GM12878 (cell line): ENCODE measurements at regions not wholly inside any gene's neighbourhood (a gene's known extent, or its start where the extent isn't known, plus 50 kb on each side); places are given as distances from the start of the nearest gene placed in this dataset.

Experiments
- ATAC-seq: fragments of 200-7000 bp; cut with Tn5 transposase; 3 replicates; pipeline ENCODE4 v1.9.1; 2020; ENCODE audit warnings: mild to moderate bottlenecking, moderate library complexity
- BruUV-seq: library from RNA; stranded (reverse); fragments of 400-500 nt; replicated peaks from 2 replicates; lab custom pipeline; 2021; lab: Mats Ljungman, UMichigan
- CTCF ChIA-PET: fragments of 300-600 bp; sonication (Branson Sonifier 250); formaldehyde crosslinking; extraction: SDS; loops from one replicate; lab custom pipeline; 2021; ENCODE audit warnings: inconsistent platforms; lab: Yijun Ruan, JAX
- POLR2A ChIA-PET: fragments of 350-600 bp; formaldehyde crosslinking; extraction: SDS; loops from one replicate; lab custom pipeline; 2021; ENCODE audit warnings: inconsistent platforms; lab: Charles Lee
- RAD21 ChIA-PET: fragments of 300-600 bp; sonication (Branson Sonifier 250); formaldehyde crosslinking; loops from one replicate; lab custom pipeline; 2023; ENCODE audit warnings: antibody characterized with exemption; ENCODE audit not compliant: unreplicated experiment; lab: Charles Lee
- SMC1A ChIA-PET: fragments of 300-600 bp; sonication (Branson Sonifier 250); formaldehyde crosslinking; loops from one replicate; lab custom pipeline; 2023; ENCODE audit not compliant: unreplicated experiment, uncharacterized antibody; lab: Charles Lee
- DNase-seq: peaks from one replicate; pipeline ENCODE4 v3.0.0-alpha.2; 2011; ENCODE audit warnings: low read depth, low spot score
- FAIRE-seq: peaks from 3 replicates; lab custom pipeline; 2011; peaks lifted over from hg19 to GRCh38; lab: Jason Lieb, UNC
- H2AFZ ChIP-seq: 2 replicates; pipeline ENCODE4 v1.6.0; 2011; ENCODE audit warnings: low read depth, low read length, control low read depth; ENCODE audit not compliant: control insufficient read depth
- H3K27ac ChIP-seq: 2 replicates; pipeline ENCODE4 v1.5.1; 2011; ENCODE audit warnings: control low read depth; ENCODE audit not compliant: control insufficient read depth, insufficient read depth
- H3K27me3 ChIP-seq, 2 experiments: replicated peaks in 1 of 2; 2 replicates each; pipeline versions ENCODE4 v1.6.0 to v1.6.1; 2011; ENCODE audit warnings: low read length in 1 of 2; ENCODE audit not compliant: control insufficient read depth in 2 of 2, insufficient read depth in 2 of 2
- H3K36me3 ChIP-seq, 2 experiments: 2 replicates each; pipeline ENCODE4 v1.5.1; 2011; ENCODE audit warnings: low read length in 1 of 2; ENCODE audit not compliant: control insufficient read depth in 2 of 2, insufficient read depth in 2 of 2
- H3K4me1 ChIP-seq: 2 replicates; pipeline ENCODE4 v1.6.1; 2011; ENCODE audit warnings: mild to moderate bottlenecking, low read length, moderate library complexity, mixed read lengths; ENCODE audit not compliant: control insufficient read depth, insufficient read depth
- H3K4me2 ChIP-seq: 2 replicates; pipeline ENCODE4 v1.6.0; 2011; ENCODE audit warnings: control low read depth; ENCODE audit not compliant: control insufficient read depth, insufficient read depth
- H3K4me3 ChIP-seq: fragments of 200-600 bp; sonication (generic); 2 replicates; pipeline ENCODE4 v1.5.1; 2016
- H3K79me2 ChIP-seq: 2 replicates; pipeline ENCODE4 v1.6.0; 2011; ENCODE audit warnings: low read length; ENCODE audit not compliant: control insufficient read depth, insufficient read depth
- H3K9ac ChIP-seq: 2 replicates; pipeline ENCODE4 v1.8.0; 2011; ENCODE audit warnings: low read length, control low read depth, mixed read lengths; ENCODE audit not compliant: control insufficient read depth, insufficient read depth
- H3K9me3 ChIP-seq: replicated peaks from 3 replicates; pipeline ENCODE4 v1.5.1; 2011; ENCODE audit warnings: mild to moderate bottlenecking, low read length; ENCODE audit not compliant: control insufficient read depth, insufficient read depth
- H4K20me1 ChIP-seq: 2 replicates; pipeline ENCODE4 v1.6.0; 2011; ENCODE audit not compliant: control insufficient read depth, insufficient read depth
- ATF3 ChIP-seq: IDR thresholded peaks from 2 replicates; pipeline ENCODE4 v1.6.1; 2011; ENCODE audit warnings: low read depth, mild to moderate bottlenecking, low read length, moderate library complexity, borderline replicate concordance; ENCODE audit errors: extremely low read depth
- ESRRA ChIP-seq: IDR thresholded peaks from 2 replicates; pipeline ENCODE4 v1.6.1; 2012; ENCODE audit warnings: mild to moderate bottlenecking, low read length, improper control_type of control experiment
- HDGF ChIP-seq: fragments of 450-650 bp; IDR thresholded peaks from 2 replicates; pipeline ENCODE4 v1.6.1; 2016; ENCODE audit warnings: antibody characterized with exemption
- IKZF1 ChIP-seq: fragments of 450-650 bp; conservative IDR thresholded peaks from 2 replicates; pipeline ENCODE4 v1.6.1; 2017; ENCODE audit warnings: antibody characterized with exemption, mild to moderate bottlenecking
- IKZF2 ChIP-seq, 2 experiments: fragments of 450-650 bp; IDR thresholded peaks; 2 replicates each; pipeline ENCODE4 v1.6.1; 2017; ENCODE audit warnings: mild to moderate bottlenecking in 2 of 2, moderate library complexity in 2 of 2
- JUND ChIP-seq: IDR thresholded peaks from 2 replicates; pipeline ENCODE4 v1.6.1; 2012; ENCODE audit warnings: low read depth, mild to moderate bottlenecking, low read length, improper control_type of control experiment, moderate library complexity
- KLF5 ChIP-seq: fragments of 450-650 bp; IDR thresholded peaks from 2 replicates; pipeline ENCODE4 v1.6.1; 2014; ENCODE audit warnings: mild to moderate bottlenecking; ENCODE audit not compliant: partially characterized antibody
- MEF2A ChIP-seq: IDR thresholded peaks from 2 replicates; pipeline ENCODE4 v1.6.1; 2011; ENCODE audit warnings: low read depth, mild to moderate bottlenecking, low read length, moderate library complexity; ENCODE audit not compliant: insufficient read depth
- PAX5 ChIP-seq: IDR thresholded peaks from 2 replicates; pipeline ENCODE4 v1.6.1; 2011; ENCODE audit warnings: low read depth, low read length, borderline replicate concordance
- RAD21 ChIP-seq: IDR thresholded peaks from 2 replicates; pipeline ENCODE4 v1.6.1; 2011; ENCODE audit warnings: mild to moderate bottlenecking, low read depth, low read length, moderate library complexity; ENCODE audit not compliant: insufficient read depth
- RBBP5 ChIP-seq: fragments of 200-600 bp; sonication (generic); conservative IDR thresholded peaks from 2 replicates; pipeline ENCODE4 v1.6.1; 2016
- SMAD5 ChIP-seq: IDR thresholded peaks from 2 replicates; pipeline ENCODE4 v1.6.1; 2016; ENCODE audit warnings: antibody characterized with exemption, low read depth
- SMARCA5 ChIP-seq: fragments of 450-650 bp; IDR thresholded peaks from 2 replicates; pipeline ENCODE4 v1.6.1; 2017; ENCODE audit warnings: mild to moderate bottlenecking
- STAT3 ChIP-seq: IDR thresholded peaks from 2 replicates; pipeline ENCODE4 v1.6.1; 2011; ENCODE audit warnings: low read depth, low read length, improper control_type of control experiment
- YY1 ChIP-seq: IDR thresholded peaks from 2 replicates; pipeline ENCODE4 v1.6.1; 2011; ENCODE audit warnings: low read depth, mild to moderate bottlenecking, low read length
- ZBTB33 ChIP-seq: fragments of 450-650 bp; IDR thresholded peaks from 2 replicates; pipeline ENCODE4 v1.6.1; 2017; ENCODE audit warnings: mild to moderate bottlenecking
- WGBS: methylation state at CpG from one replicate; pipeline ENCODE4 v1.1.6; 2016; ENCODE audit warnings: low lambda C conversion rate; ENCODE audit not compliant: insufficient replicate concordance, insufficient coverage; ENCODE audit errors: missing lambda C conversion rate; 5-methylcytosine and 5-hydroxymethylcytosine counted together
- in situ Hi-C: fragments of 300-500 bp; cut with MboI; formaldehyde crosslinking; loops from 9 replicates; pipeline ENCODE4 v1.14.3; 2018; ENCODE audit warnings: mixed read lengths
- intact Hi-C: fragments of 100-400 bp; cut with micrococcal nuclease; formaldehyde crosslinking; loops from one replicate; pipeline ENCODE4 v1.14.2; 2022; ENCODE audit not compliant: unreplicated experiment
- TF ChIP-seq, protein P1 (sequence below): fragments of 450-650 bp; IDR thresholded peaks from 2 replicates; pipeline ENCODE4 v1.6.1; 2014; ENCODE audit warnings: mild to moderate bottlenecking
- TF ChIP-seq, protein P2 (sequence below): IDR thresholded peaks from 2 replicates; pipeline ENCODE4 v1.6.1; 2011; ENCODE audit warnings: mild to moderate bottlenecking, low read depth, low read length, moderate library complexity; ENCODE audit not compliant: insufficient replicate concordance
- TF ChIP-seq, protein P3 (sequence below): IDR thresholded peaks from 2 replicates; pipeline ENCODE4 v1.6.1; 2012; ENCODE audit warnings: low read depth, low read length, improper control_type of control experiment

GRCh38 chr5:114056185-114056538 lies 305.7 kb upstream of the KCNN2 start:
- no peaks in the 10 kb centered on the region for H3K79me2 ChIP-seq
- WGBS: 39% methylated on average over 26 of the region's 26 CpGs
- SMC1A ChIA-PET: no interaction called here
- H2AFZ ChIP-seq: no peak overlapping the region
- no TSS peak for BruUV-seq
- no peak for ATAC-seq
- TF ChIP-seq, protein P1, sequence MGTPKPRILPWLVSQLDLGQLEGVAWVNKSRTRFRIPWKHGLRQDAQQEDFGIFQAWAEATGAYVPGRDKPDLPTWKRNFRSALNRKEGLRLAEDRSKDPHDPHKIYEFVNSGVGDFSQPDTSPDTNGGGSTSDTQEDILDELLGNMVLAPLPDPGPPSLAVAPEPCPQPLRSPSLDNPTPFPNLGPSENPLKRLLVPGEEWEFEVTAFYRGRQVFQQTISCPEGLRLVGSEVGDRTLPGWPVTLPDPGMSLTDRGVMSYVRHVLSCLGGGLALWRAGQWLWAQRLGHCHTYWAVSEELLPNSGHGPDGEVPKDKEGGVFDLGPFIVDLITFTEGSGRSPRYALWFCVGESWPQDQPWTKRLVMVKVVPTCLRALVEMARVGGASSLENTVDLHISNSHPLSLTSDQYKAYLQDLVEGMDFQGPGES: no peak
- no peak for TF ChIP-seq PAX5
- TF ChIP-seq ESRRA: no peak
- TF ChIP-seq ATF3: no peak
- no peak for TF ChIP-seq STAT3
- TF ChIP-seq, protein P2, sequence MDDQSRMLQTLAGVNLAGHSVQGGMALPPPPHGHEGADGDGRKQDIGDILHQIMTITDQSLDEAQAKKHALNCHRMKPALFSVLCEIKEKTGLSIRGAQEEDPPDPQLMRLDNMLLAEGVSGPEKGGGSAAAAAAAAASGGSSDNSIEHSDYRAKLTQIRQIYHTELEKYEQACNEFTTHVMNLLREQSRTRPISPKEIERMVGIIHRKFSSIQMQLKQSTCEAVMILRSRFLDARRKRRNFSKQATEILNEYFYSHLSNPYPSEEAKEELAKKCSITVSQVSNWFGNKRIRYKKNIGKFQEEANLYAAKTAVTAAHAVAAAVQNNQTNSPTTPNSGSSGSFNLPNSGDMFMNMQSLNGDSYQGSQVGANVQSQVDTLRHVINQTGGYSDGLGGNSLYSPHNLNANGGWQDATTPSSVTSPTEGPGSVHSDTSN: no peak
- TF ChIP-seq SMAD5: no peak
- no peak for TF ChIP-seq RBBP5
- TF ChIP-seq KLF5: no peak
- no peak for TF ChIP-seq IKZF1
- TF ChIP-seq RAD21: no peak
- no peak for TF ChIP-seq MEF2A
- TF ChIP-seq JUND: no peak
- no peak for TF ChIP-seq SMARCA5
- TF ChIP-seq HDGF: no peak
- TF ChIP-seq YY1: no peak
- no peak for TF ChIP-seq IKZF2 (IDR thresholded peaks at IDR 0.05)
- TF ChIP-seq, protein P3, sequence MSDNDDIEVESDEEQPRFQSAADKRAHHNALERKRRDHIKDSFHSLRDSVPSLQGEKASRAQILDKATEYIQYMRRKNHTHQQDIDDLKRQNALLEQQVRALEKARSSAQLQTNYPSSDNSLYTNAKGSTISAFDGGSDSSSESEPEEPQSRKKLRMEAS: no peak
- no peak for TF ChIP-seq ZBTB33
- H4K20me1 ChIP-seq: no peaks in the 10 kb centered on the region
- intact Hi-C loops: no loop called here
- no peak for FAIRE-seq
- peaks cover 3 to 5% of the 10 kb centered on the region in 2 experiments; a peak in 2 of 4 replicates for H3K27me3 ChIP-seq
- H3K4me2 ChIP-seq: no peak overlapping the region
- in situ Hi-C loops: no loop called here
- RAD21 ChIA-PET: no interaction called here
- H3K4me1 ChIP-seq: no peaks in the 10 kb centered on the region
- H3K9me3 ChIP-seq: no peaks in the 10 kb centered on the region
- POLR2A ChIA-PET: interaction anchor here (0.6 kb wide), 1 partner anchor 1252 kb away, joined by 4 read pairs; no protein-coding TSS in a partner anchor
- H3K4me3 ChIP-seq: no peak overlapping the region
- CTCF ChIA-PET: no interaction called here
- H3K27ac ChIP-seq: no peak overlapping the region
- no peak overlapping the region for H3K9ac ChIP-seq
- H3K36me3 ChIP-seq: no peaks in the 10 kb centered on the region
- DNase-seq: no peak
